ENCODE measurements at regions not wholly inside any gene's neighbourhood (a gene's known extent, or its start where the extent isn't known, plus 50 kb on each side); places are given as distances from the start of the nearest gene placed in this dataset.

DNA sequence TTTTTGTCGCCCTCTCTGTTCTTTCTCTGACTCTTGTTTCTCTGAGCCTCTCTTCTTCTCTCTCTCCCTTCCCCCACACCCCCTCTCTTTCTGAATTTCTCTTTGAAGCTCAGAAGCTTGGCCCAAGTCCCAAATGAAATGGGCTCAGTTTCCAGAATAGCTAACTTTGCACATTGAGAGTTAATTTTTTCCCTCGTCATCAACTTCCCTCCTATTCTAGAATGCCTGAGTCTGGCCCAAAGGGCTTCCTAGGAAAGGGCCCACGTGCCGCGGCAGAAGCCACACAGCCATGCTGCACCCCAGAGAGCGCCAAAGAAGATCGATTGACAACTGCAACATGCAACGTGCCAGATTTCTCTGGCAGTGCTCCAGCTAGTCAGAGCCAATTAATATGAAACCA is 588.8 kb upstream of the KLF4 start:
- TF ChIP-seq CTCF (IDR thresholded peaks at IDR 0.05): no peak
- TF ChIP-seq ZFX (IDR thresholded peaks at IDR 0.05; ENCODE audit: borderline replicate concordance): no peak

Data from 22Rv1 (cell line).